ENCODE measurements at regions not wholly inside any gene's neighbourhood (a gene's known extent, or its start where the extent isn't known, plus 50 kb on each side); places are given as distances from the start of the nearest gene placed in this dataset.

DNA sequence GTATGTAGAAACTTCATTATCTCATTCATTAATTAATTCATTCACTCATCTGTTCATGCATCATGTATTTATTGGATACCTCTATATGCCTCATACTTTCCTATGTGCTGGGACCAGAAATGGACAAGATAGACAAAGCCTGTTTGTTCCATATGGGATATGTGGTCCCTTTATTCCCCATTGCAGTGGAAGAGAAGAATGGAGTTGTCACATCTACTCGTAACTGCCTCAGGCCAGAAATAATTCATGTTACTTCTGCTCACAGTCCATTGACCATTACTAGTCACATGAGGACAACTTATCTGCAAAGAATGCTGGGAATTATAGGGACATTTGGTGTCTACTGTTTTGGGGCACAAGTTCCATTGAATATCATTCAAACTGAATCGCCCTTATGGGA is 327.8 kb downstream of the MATN1 start:
- TF ChIP-seq POLR2A (IDR thresholded peaks at IDR 0.05; ENCODE audit: low read depth, low read length) (no peak), POLR2AphosphoS5 (IDR thresholded peaks at IDR 0.05; ENCODE audit: low read depth, low read length) (no peak)
